ENCODE measurements at regions not wholly inside any gene's neighbourhood (a gene's known extent, or its start where the extent isn't known, plus 50 kb on each side); places are given as distances from the start of the nearest gene placed in this dataset.

DNA sequence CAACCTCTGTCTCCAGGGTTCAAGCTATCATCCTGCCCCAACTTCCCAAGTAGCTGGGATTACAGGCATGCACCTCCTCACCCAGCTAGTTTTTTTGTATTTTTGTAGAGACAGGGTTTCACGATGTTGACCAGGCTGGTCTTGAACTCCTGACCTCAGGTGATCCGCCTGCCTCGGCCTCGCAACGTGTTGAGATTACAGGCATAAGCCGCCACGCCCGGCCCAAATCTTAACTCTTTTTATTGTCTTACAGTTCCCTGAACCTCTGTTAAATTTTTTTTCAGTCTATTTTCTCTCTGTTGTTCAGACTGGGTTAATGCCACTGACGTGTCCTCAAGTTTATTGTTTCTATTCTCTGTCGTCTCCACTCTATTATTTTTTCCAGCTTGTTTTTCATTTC is 115.8 kb upstream of the UBE3A start:
- Histone ChIP-seq H3K27me3 (no peaks in the 10 kb centered on the region), H3K9me3 (replicated peaks in 1 of 3) (no peaks in the 10 kb centered on the region)
- WGBS, 4 donors: 88 to 93% (median 92%) methylated on average over 10 of the region's 10 CpGs

DNA sequence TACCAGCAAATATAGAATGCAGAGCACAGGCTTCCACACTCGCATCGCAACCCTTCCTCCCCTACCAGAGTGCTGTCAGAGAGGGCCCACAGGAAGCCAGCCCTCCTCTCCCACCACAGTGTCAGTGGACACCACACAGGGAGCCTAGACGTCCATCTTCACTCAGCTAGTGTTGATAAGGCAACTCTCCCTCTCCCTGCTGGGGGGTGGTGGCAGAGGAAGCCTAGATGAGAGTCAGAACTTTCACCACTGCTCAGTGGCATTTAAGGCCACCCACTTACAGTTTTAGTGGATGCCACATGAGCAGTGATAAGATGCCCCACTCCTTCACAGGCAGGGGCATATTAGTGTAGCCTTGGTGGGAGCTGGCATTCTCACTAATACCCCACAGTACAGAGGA is 109.8 kb upstream of the UBE3A start:
- DNase-seq: no peak
- Histone ChIP-seq H3K4me3 (no peak overlapping the region), H3K36me3 (replicated peaks in 1 of 2) (no peaks in the 10 kb centered on the region), H3K4me1 (replicated peaks in 1 of 2) (peaks cover 0 to 1% of the 10 kb centered on the region in 2 donors), H3K27me3 (no peaks in the 10 kb centered on the region), H3K9me3 (replicated peaks in 1 of 3) (no peaks in the 10 kb centered on the region), H3K27ac (no peak overlapping the region)
- 76 to 85% (median 82%) methylated on average over 3 of the region's 3 CpGs for WGBS, 4 donors
- TF ChIP-seq POLR2A (IDR thresholded peaks at IDR 0.05): no peak
- TF ChIP-seq, protein P1, sequence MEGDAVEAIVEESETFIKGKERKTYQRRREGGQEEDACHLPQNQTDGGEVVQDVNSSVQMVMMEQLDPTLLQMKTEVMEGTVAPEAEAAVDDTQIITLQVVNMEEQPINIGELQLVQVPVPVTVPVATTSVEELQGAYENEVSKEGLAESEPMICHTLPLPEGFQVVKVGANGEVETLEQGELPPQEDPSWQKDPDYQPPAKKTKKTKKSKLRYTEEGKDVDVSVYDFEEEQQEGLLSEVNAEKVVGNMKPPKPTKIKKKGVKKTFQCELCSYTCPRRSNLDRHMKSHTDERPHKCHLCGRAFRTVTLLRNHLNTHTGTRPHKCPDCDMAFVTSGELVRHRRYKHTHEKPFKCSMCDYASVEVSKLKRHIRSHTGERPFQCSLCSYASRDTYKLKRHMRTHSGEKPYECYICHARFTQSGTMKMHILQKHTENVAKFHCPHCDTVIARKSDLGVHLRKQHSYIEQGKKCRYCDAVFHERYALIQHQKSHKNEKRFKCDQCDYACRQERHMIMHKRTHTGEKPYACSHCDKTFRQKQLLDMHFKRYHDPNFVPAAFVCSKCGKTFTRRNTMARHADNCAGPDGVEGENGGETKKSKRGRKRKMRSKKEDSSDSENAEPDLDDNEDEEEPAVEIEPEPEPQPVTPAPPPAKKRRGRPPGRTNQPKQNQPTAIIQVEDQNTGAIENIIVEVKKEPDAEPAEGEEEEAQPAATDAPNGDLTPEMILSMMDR (IDR thresholded peaks at IDR 0.05): no peak
- intact Hi-C loops (cut with DNase I): no loop called here

More for the DNA sequence above, 115.8 kb upstream of the UBE3A start:
- no peak for DNase-seq
- Histone ChIP-seq H3K4me1 (replicated peaks in 1 of 2) (no peaks in the 10 kb centered on the region), H3K27ac (no peak overlapping the region), H3K36me3 (replicated peaks in 1 of 2) (no peaks in the 10 kb centered on the region), H3K4me3 (no peak overlapping the region)
- no peak for TF ChIP-seq POLR2A (IDR thresholded peaks at IDR 0.05)
- TF ChIP-seq, protein P1 (IDR thresholded peaks at IDR 0.05): no peak
- intact Hi-C loops (cut with DNase I): loop anchor here in 1 of 2 donors (10.0 kb wide), 1 partner anchor 80 kb away; no protein-coding TSS in a partner anchor

DNA sequence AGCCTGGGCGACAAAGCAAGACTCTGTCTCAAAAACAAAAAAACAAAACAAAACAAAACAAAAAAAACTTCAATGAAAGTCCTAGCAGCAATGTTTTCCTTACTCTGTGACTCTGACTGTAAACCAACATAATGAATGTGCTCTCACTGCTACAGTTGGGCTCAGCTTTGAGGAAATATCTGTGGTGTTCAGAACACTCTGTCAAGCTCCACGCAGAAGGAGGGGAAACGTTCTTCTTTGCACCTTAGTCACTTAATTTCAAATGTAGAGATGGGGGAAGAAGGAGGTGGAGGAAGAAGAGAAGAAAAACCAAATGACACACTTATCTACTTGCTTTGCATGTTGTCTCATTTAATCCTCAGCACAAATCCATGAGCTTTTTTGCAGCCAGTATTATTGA is 107.1 kb upstream of the UBE3A start:
- no peak for TF ChIP-seq POLR2A (IDR thresholded peaks at IDR 0.05)
- TF ChIP-seq, protein P1 (IDR thresholded peaks at IDR 0.05): no peak
- no peaks in the 10 kb centered on the region for H3K9me3 ChIP-seq (replicated peaks in 1 of 3)
- H3K27me3 ChIP-seq: no peaks in the 10 kb centered on the region
- whole genome bisulfite sequencing, 4 donors: 69 to 89% (median 74%) methylated on average over 3 of the region's 3 CpGs
- H3K36me3 ChIP-seq (replicated peaks in 1 of 2): no peaks in the 10 kb centered on the region
- no peak overlapping the region for H3K27ac ChIP-seq
- DNase-seq: no peak
- intact Hi-C loops (cut with DNase I): no loop called here
- no peak overlapping the region for H3K4me3 ChIP-seq
- peaks cover 0 to 9% of the 10 kb centered on the region in 2 donors for H3K4me1 ChIP-seq (replicated peaks in 1 of 2)

DNA sequence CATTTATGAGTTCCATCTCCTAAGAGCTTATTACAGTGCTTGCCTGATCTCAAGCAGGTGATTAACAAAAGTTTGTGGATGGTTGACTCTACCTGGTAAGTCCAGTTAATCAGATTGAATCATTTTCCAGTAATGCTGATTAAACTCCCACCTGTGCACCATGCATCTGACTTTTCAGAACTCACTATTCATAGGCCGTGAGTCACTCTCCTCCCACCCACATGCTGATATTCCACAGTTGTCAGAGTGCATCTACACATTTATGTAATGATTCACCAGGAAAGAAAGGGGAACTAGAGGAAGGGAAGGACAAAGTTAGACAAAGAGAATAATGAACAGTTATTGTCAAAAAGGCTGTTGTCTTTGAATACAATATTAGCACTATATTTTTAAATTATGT is 106.2 kb upstream of the UBE3A start:
- no peak for DNase-seq

More for the DNA sequence above, 106.2 kb upstream of the UBE3A start:
- WGBS, 4 donors: 47 to 71% (median 57%) methylated on average over 1 of the region's 1 CpG
- Histone ChIP-seq H3K4me1 (replicated peaks in 1 of 2) (peaks cover 0 to 9% of the 10 kb centered on the region in 2 donors), H3K4me3 (no peak overlapping the region), H3K36me3 (replicated peaks in 1 of 2) (no peaks in the 10 kb centered on the region), H3K9me3 (replicated peaks in 1 of 3) (no peaks in the 10 kb centered on the region), H3K27me3 (no peaks in the 10 kb centered on the region), H3K27ac (no peak overlapping the region)
- intact Hi-C loops (cut with DNase I): no loop called here
- TF ChIP-seq, protein P1 (IDR thresholded peaks at IDR 0.05): no peak
- no peak for TF ChIP-seq POLR2A (IDR thresholded peaks at IDR 0.05)
